Endothelial cell (in vitro differentiated cells): ENCODE measurements at regions not wholly inside any gene's neighbourhood (a gene's known extent, or its start where the extent isn't known, plus 50 kb on each side); places are given as distances from the start of the nearest gene placed in this dataset.
"Not testable (repeated sequence)": the region's sequence is repeated elsewhere in the genome, so short reads cannot be mapped to it uniquely, and the experiment has no call there.

ENCODE experiments used
- DNase-seq: peaks from one replicate; pipeline ENCODE4 v3.0.0; 2021; ENCODE audit warnings: low spot score
- H3K27ac Mint-ChIP-seq: one replicate; pipeline ENCODE4 v1.8.0; 2021; ENCODE audit warnings: mixed read lengths, inconsistent platforms; ENCODE audit not compliant: unreplicated experiment
- H3K27me3 Mint-ChIP-seq: one replicate; pipeline ENCODE4 v1.8.0; 2021; ENCODE audit warnings: mild to moderate bottlenecking, moderate library complexity, mixed read lengths, inconsistent platforms; ENCODE audit not compliant: unreplicated experiment
- H3K36me3 Mint-ChIP-seq: one replicate; pipeline ENCODE4 v1.8.0; 2021; ENCODE audit warnings: mild to moderate bottlenecking, low read depth, mixed read lengths, inconsistent platforms; ENCODE audit not compliant: unreplicated experiment
- H3K4me1 Mint-ChIP-seq: one replicate; pipeline ENCODE4 v1.8.0; 2021; ENCODE audit warnings: mild to moderate bottlenecking, mixed read lengths, inconsistent platforms; ENCODE audit not compliant: unreplicated experiment
- H3K4me3 Mint-ChIP-seq: one replicate; pipeline ENCODE4 v1.8.0; 2021; ENCODE audit warnings: mild to moderate bottlenecking, mixed read lengths, inconsistent platforms; ENCODE audit not compliant: unreplicated experiment
- H3K9me3 Mint-ChIP-seq: one replicate; pipeline ENCODE4 v1.8.0; 2021; ENCODE audit warnings: mixed read lengths, inconsistent platforms; ENCODE audit not compliant: unreplicated experiment
- TF ChIP-seq, protein P1 (sequence below): fragments of 200-600 bp; sonication (generic); IDR thresholded peaks from one replicate; pipeline ENCODE4 v1.5.0; 2021; ENCODE audit warnings: antibody characterized with exemption; ENCODE audit not compliant: unreplicated experiment

DNA sequence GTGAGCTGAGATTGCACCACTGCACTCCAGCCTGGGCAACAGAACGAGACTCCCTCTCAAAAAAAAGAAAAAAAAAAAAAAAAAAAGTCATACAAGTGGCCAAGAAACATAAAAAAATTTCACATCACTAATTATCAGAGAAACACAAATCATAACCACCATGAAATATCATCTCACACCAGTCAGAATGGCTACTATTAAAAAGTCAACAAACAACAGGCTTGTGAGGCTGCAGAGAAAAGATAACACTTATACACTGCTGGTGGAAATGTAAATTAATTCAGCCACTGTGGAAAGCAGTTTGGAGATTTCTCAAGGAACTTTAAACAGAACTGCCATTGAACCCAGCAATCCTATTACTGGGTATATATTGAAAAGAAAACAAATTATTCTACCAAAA is 291.1 kb upstream of the MCTP2 start:
- DNase-seq: no peak
- TF ChIP-seq, protein P1, sequence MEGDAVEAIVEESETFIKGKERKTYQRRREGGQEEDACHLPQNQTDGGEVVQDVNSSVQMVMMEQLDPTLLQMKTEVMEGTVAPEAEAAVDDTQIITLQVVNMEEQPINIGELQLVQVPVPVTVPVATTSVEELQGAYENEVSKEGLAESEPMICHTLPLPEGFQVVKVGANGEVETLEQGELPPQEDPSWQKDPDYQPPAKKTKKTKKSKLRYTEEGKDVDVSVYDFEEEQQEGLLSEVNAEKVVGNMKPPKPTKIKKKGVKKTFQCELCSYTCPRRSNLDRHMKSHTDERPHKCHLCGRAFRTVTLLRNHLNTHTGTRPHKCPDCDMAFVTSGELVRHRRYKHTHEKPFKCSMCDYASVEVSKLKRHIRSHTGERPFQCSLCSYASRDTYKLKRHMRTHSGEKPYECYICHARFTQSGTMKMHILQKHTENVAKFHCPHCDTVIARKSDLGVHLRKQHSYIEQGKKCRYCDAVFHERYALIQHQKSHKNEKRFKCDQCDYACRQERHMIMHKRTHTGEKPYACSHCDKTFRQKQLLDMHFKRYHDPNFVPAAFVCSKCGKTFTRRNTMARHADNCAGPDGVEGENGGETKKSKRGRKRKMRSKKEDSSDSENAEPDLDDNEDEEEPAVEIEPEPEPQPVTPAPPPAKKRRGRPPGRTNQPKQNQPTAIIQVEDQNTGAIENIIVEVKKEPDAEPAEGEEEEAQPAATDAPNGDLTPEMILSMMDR: no peak
- H3K36me3 Mint-ChIP-seq: no peaks in the 10 kb centered on the region
- no peaks in the 10 kb centered on the region for H3K4me1 Mint-ChIP-seq
- H3K4me3 Mint-ChIP-seq: no peak overlapping the region
- no peaks in the 10 kb centered on the region for H3K9me3 Mint-ChIP-seq
- no peak overlapping the region for H3K27ac Mint-ChIP-seq
- H3K27me3 Mint-ChIP-seq: no peaks in the 10 kb centered on the region

DNA sequence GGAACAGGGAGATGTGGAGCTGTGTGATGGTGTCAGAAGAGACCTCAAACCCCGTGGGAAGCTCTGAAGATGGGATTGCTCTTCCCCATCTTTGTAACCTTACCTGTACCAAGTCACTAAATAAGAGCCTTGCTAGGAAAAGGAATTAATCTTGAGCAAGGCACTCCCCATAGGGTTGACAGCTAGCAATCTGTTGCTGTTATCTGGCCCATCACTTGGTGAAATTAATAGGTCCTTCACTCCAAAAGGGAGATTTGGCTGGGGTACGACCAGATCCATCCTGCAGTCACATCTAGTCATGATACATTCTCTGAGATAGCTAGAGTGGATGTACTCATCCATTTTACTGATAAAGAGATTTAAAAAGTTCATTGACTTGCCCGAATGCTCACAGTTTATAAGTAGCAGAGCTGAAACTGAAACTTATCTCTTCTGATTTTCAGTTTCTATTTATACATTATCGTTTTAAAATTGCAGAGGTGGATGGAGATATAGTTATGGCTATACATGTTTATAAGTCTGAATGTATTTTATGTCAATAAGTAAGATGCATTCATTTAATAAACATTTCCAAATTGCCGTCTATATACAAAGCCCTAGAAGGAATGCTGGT is 299.1 kb upstream of the MCTP2 start:
- no peaks in the 10 kb centered on the region for H3K9me3 Mint-ChIP-seq
- no peaks in the 10 kb centered on the region for H3K36me3 Mint-ChIP-seq
- H3K4me3 Mint-ChIP-seq: no peak overlapping the region
- H3K4me1 Mint-ChIP-seq: no peaks in the 10 kb centered on the region
- H3K27ac Mint-ChIP-seq: no peak overlapping the region
- DNase-seq: no peak
- no peaks in the 10 kb centered on the region for H3K27me3 Mint-ChIP-seq
- TF ChIP-seq, protein P1: no peak

DNA sequence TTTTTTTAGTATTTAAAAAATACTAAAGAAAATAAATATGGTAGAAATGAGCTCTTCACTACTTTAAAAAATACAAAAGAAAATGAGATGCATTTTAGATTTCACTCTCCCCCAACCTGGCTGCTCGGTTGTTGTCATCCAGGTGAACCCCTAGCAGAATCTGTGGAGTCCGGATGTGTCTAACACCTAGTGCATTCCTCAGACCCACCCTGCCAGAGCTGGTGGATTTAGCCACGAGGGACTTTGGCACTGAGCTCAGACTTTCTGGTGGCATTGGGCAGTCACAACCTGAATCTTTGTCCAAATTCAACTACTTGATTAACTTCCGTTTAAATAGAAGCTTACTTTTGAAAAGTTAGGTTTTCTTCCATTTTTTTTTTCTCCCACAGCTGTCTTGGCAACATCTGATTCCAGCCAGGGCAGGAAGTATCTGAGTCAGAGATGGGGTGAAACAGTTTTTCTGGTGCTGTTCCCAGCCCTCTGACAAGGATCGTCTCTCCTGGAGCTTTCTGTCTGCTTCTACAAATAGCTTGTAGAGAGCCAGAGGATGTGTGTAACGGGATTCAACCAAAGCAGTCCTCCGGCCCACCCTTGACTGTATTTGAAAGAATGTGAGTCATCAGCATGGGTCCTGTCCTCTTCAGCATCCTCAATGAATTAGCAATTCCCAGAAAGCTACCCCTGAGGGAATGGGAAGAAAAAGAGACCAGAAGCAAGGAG is 301.8 kb upstream of the MCTP2 start:
- Mint-ChIP-seq H3K27ac (no peak overlapping the region), H3K4me1 (no peaks in the 10 kb centered on the region), H3K27me3 (peaks cover 1% of the 10 kb centered on the region), H3K4me3 (no peak overlapping the region), H3K9me3 (no peaks in the 10 kb centered on the region), H3K36me3 (no peaks in the 10 kb centered on the region)
- no peak for DNase-seq
- TF ChIP-seq, protein P1: no peak

DNA sequence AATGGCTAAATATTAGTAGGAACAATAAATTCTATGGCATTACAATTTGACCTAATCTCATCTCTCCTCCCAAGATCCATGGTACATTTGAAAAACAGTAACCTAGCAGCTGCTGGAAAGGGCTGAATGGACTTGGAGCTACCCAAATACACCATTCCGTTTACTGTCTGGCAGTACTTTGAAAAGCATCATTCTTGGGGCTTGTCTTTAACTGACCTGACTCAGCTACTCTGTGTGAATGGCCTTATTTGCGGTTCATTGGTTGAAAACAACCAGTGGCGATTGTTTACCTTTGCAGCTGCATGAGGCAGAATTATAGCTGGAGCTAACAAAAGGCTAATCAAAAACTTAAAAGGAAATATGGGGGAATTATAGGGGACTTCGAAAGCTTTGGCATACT is 311.2 kb upstream of the MCTP2 start:
- TF ChIP-seq, protein P1: no peak
- Mint-ChIP-seq H3K4me3 (no peak overlapping the region), H3K36me3 (no peaks in the 10 kb centered on the region), H3K9me3 (no peaks in the 10 kb centered on the region), H3K27me3 (peaks cover 1% of the 10 kb centered on the region), H3K4me1 (no peaks in the 10 kb centered on the region), H3K27ac (no peak overlapping the region)
- no peak for DNase-seq

DNA sequence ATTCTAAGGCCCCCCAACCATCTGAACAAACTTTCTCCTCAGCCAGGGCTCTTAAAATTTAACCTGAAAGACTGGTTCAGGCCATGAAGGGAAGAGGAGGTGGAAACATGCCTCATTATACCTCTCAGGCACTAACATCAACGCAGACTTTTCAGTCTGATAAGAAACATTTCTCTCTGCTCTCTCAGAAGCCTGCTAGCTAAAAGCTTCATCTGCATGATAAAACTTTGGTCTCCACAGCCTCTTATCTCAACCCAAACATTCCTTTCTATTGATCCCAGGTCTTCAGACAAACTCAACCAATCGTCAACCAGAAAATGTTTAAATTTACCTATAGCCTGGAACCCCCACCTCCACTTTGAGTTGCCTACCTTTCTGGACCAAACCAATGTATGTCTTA is 312.6 kb upstream of the MCTP2 start:
- H3K27ac Mint-ChIP-seq, H3K9me3 Mint-ChIP-seq, DNase-seq, H3K27me3 Mint-ChIP-seq, H3K4me3 Mint-ChIP-seq, H3K36me3 Mint-ChIP-seq, H3K4me1 Mint-ChIP-seq: not testable (repeated sequence)
